Psoas muscle (tissue), 7 donors: ENCODE measurements at regions not wholly inside any gene's neighbourhood (a gene's known extent, or its start where the extent isn't known, plus 50 kb on each side); places are given as distances from the start of the nearest gene placed in this dataset.

ENCODE experiments used
- ATAC-seq, 4 donors: fragments of 200-7000 bp; cut with Tn5 transposase; one replicate each; pipeline ENCODE4 v1.9.1; 2020; ENCODE audit warnings: moderate library complexity in 3 of 4, mild to moderate bottlenecking in 2 of 4
- DNase-seq, 2 donors: peaks; one replicate each; pipeline ENCODE4 v3.0.0-alpha.2; 2020
- H3K27ac ChIP-seq: fragments of 200-600 bp; one replicate; pipeline ENCODE4 v1.8.0; 2022
- H3K27me3 ChIP-seq, 3 donors: fragments of 200-600 bp in 1 of 3; one replicate each; pipeline versions ENCODE4 v1.6.1 to v1.8.0; 2013 to 2022; ENCODE audit warnings: low read length in 2 of 3, mild to moderate bottlenecking in 2 of 3, moderate library complexity in 1 of 3; ENCODE audit not compliant: insufficient read depth in 3 of 3
- H3K36me3 ChIP-seq, 2 donors: fragments of 200-600 bp in 1 of 2; one replicate each; pipeline versions ENCODE4 v1.6.1 to v1.8.0; 2013 to 2022; ENCODE audit warnings: low read depth in 1 of 2, mild to moderate bottlenecking in 1 of 2, moderate library complexity in 1 of 2; ENCODE audit not compliant: insufficient read depth in 1 of 2
- H3K4me1 ChIP-seq: fragments of 200-600 bp; one replicate; pipeline ENCODE4 v1.8.0; 2022
- H3K4me3 ChIP-seq: fragments of 200-600 bp; one replicate; pipeline ENCODE4 v1.8.0; 2022; ENCODE audit warnings: mild to moderate bottlenecking
- H3K9me3 ChIP-seq: fragments of 200-600 bp; one replicate; pipeline ENCODE4 v1.8.0; 2022
- CTCF ChIP-seq: fragments of 200-600 bp; IDR thresholded peaks from one replicate; pipeline ENCODE4 v1.8.0; 2022; ENCODE audit warnings: antibody characterized with exemption
- WGBS, 3 donors: extraction: QIAGEN DNeasy Blood & Tissue Kit; methylation state at CpG; one replicate each; pipeline versions ENCODE4 v1.1.6 to v1.1.7; 2013; 5-methylcytosine and 5-hydroxymethylcytosine counted together
- intact Hi-C, 2 donors: fragments of 100-400 bp; cut with DNase I; formaldehyde crosslinking; loops; one replicate each; pipeline versions ENCODE4 v1.11.0 to v1.14.2; 2022
- donor health status: healthy with polysubstance abuse.
- donor health status: DM: no; HTN: no; CAD: no; lungs with moderate emphysema.
- donor health status: Bipolar disorder and iron deficiency.
- donor health status: healthy.
- donor health status: DM: yes; HTN: yes; CAD: no.
- donor health status: DM: no; HTN: no; CAD: no.
- donor health status: DM: yes; HTN: yes; CAD: no.

- TF ChIP-seq CTCF, result no peak
- Histone ChIP-seq H3K27ac (no peak overlapping the region), H3K4me1 (no peaks in the 10 kb centered on the region), H3K36me3 (no peaks in the 10 kb centered on the region), H3K9me3 (no peaks in the 10 kb centered on the region), H3K27me3 (no peaks in the 10 kb centered on the region), H3K4me3 (no peak overlapping the region)
- ATAC-seq, result no peak
- intact Hi-C loops, result no loop called here
- 86 to 98% (median 93%) methylated on average over 3 of the region's 3 CpGs for WGBS, 3 donors
- DNase-seq, result no peak
Observed at GRCh38 chr10:59007307-59008025, 169.0 kb upstream of the PHYHIPL start.

- intact Hi-C loops, result no loop called here
- DNase-seq (no peak), ATAC-seq (no peak)
- WGBS, 3 donors, result 27 to 42% (median 39%) methylated on average over 1 of the region's 1 CpG
- Histone ChIP-seq H3K36me3 (no peaks in the 10 kb centered on the region), H3K9me3 (no peaks in the 10 kb centered on the region), H3K27ac (no peak overlapping the region), H3K4me3 (no peak overlapping the region), H3K27me3 (no peaks in the 10 kb centered on the region), H3K4me1 (no peaks in the 10 kb centered on the region)
- no peak for TF ChIP-seq CTCF
Observed at GRCh38 chr10:59008452-59008851, 168.0 kb upstream of the PHYHIPL start.

- ATAC-seq (no peak), DNase-seq (no peak)
- no peaks in the 10 kb centered on the region for H3K36me3 ChIP-seq
- peaks cover 0 to 4% (median 0%) of the 10 kb centered on the region in 3 donors for H3K27me3 ChIP-seq
- no peaks in the 10 kb centered on the region for H3K4me1 ChIP-seq
- intact Hi-C loops, result no loop called here
- H3K27ac ChIP-seq, result no peak overlapping the region
- no peak overlapping the region for H3K4me3 ChIP-seq
- no peaks in the 10 kb centered on the region for H3K9me3 ChIP-seq
- 77 to 87% (median 81%) methylated on average over 7 of the region's 7 CpGs for WGBS, 3 donors
- no peak for TF ChIP-seq CTCF
Observed at GRCh38 chr10:59011972-59012632, 164.3 kb upstream of the PHYHIPL start.

- Histone ChIP-seq H3K27me3 (peaks cover 0 to 4% (median 0%) of the 10 kb centered on the region in 3 donors), H3K9me3 (no peaks in the 10 kb centered on the region), H3K4me1 (no peaks in the 10 kb centered on the region), H3K4me3 (no peak overlapping the region), H3K27ac (no peak overlapping the region), H3K36me3 (no peaks in the 10 kb centered on the region)
- TF ChIP-seq CTCF, result no peak
- DNase-seq (no peak), ATAC-seq (no peak)
- intact Hi-C loops, result no loop called here
- WGBS, 3 donors, result 63 to 67% (median 66%) methylated on average over 3 of the region's 3 CpGs
Observed at GRCh38 chr10:59012839-59013238, 163.6 kb upstream of the PHYHIPL start.
